Left ventricle myocardium superior (tissue), 1 donor: ENCODE measurements at regions not wholly inside any gene's neighbourhood (a gene's known extent, or its start where the extent isn't known, plus 50 kb on each side); places are given as distances from the start of the nearest gene placed in this dataset.
A peak's percentile ranks its signal among the peaks of the same experiment; 100 is the strongest.
"Not testable (repeated sequence)": the region's sequence is repeated elsewhere in the genome, so short reads cannot be mapped to it uniquely, and the experiment has no call there.

ENCODE experiments used
- ATAC-seq: fragments of 200-7000 bp; cut with Tn5 transposase; one replicate; pipeline ENCODE4 v1.9.1; 2020; ENCODE audit warnings: mild to moderate bottlenecking, moderate library complexity
- DNase-seq: peaks from one replicate; pipeline ENCODE4 v3.0.0-alpha.2; 2020
- intact Hi-C: fragments of 100-400 bp; cut with micrococcal nuclease; formaldehyde crosslinking; loops from one replicate; pipeline ENCODE4 v1.11.0; 2022
- donor health status: DM: no; HTN: yes; CAD: no; lungs with severe emphysema.

DNA sequence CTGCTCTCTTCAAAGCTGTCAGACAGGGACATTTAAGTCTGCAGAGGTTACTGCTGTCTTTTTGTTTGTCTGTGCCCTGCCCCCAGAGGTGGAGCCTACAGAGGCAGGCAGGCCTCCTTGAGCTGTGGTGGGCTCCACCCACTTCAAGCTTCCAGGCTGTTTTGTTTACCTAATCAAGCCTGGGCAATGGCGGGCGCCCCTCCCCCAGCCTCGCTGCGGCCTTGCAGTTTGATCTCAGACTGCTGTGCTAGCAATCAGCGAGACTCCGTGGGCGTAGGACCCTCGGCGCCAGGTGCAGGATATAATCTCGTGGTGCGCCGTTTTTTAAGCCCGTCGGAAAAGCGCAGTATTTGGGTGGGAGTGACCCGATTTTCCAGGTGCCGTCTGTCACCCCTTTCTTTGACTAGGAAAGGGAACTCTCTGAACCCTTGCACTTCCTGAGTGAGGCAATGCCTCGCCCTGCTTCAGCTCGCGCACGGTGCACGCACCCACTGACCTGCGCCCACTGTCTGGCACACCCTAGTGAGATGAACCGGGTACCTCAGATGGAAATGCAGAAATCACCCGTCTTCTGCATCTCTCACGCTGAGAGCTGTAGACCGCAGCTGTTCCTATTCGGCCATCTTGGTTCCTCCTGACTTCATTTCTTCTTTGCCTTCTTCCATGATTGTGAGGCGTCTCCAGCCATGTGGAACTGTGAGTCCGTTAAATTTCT is 93.5 kb upstream of the EYA4 start:
- ATAC-seq, intact Hi-C loops, DNase-seq: not testable (repeated sequence)

DNA sequence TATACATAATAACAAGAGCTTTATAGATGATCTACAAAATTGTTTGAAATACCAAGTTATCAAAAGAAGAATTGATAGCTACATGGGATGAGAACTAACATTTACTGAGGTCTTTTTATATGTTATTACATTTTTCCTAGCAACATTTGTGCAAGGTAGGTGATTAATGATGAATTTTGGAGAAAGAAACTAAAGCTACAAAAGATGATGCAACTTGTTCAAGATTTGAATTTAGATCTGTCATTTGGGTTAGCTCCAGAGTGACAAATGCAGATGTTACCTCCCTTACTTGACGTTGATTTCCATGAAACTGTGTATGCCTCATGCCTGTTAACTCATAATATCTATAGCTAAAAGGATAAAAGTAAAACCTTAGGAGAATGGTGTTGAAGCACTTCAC is 84.5 kb upstream of the EYA4 start:
- ATAC-seq (no peak), DNase-seq (no peak)

DNA sequence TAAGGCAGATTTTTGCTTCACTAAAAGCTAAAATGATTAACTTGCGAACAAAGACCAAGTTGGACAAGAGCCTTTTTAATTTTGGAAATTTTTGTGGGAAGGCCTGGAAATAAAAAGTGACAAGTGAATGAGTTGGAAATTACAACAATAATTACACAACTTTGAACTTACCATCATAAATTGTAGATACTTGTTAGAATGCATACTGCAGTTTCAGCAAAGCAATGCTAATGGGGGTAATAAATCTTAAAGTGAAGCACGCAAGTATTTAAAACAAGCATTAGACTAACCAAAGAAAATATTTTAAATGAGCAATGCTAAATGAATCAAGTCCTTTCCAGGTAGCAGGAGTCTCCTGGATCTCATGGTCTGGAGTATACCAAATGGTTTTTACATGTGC is 83.2 kb upstream of the EYA4 start:
- intact Hi-C loops, result no loop called here
- ATAC-seq (no peak), DNase-seq (no peak)

More for the DNA sequence above, 84.5 kb upstream of the EYA4 start:
- intact Hi-C loops, result no loop called here

DNA sequence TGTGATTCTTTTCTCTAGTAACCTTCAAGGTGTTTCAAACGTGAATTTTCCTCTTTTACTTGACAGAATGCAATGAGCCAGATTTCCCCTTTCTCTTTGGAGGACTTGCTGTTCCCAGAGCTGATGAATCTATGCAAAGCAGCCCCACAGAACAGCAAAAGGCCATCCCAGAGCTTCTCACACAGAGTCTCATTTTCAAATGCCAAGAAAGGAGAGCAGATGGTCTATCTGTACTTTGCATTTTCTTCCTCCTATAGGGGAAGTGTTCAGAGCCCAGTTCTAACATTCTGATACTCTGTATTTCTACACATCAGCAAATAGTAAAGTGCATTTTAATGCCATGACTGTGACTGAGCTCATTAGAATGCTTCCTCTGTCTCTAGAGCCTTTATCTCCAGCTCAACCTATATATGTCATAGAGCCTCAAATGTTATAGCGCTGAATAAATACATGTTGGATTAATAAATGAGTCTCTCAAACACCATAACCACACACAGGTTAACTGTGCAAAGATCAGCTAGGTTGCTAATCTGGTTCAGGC is 81.8 kb upstream of the EYA4 start:
- intact Hi-C loops, result no loop called here
- no peak for DNase-seq
- ATAC-seq, result no peak

DNA sequence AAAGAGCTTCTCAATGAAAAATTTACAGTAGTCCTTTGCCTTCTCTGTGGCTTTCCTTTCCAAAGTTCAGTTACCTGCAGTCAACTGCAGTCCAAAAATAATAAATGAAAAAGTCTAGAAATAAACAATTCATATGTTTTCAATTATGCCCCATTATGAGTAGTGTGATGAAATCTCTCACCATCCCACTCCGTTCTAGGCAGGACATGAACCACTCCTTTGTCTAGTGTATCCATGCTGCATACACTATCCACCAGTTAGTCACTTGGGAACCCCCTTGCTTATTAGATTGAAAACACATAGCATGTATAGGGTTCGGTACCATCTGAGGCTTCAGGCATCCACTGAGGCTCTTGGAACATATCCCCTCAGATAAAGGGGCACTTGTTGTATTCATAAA is 80.6 kb upstream of the EYA4 start:
- ATAC-seq (no peak), DNase-seq (no peak)
- intact Hi-C loops, result no loop called here

DNA sequence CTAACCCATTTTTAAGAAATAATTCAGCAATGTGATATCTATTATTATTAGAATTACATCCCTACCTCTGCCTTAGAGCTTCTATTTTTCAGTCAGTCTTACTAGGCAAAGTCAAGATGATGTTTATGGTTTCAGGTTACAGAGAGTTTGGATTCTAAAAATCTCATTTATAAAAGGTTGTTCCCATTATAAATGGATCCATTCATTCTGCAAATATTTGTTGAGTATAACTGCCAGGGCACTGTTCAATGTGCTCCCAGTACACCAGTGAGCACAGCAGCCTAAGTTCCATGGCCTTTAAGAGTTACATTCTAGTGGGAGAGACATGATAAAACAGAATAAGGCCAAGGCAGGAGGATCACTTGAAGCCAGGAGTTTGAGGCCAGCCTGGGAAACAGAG is 75.9 kb upstream of the EYA4 start:
- ATAC-seq (no peak), DNase-seq (no peak)
- intact Hi-C loops, result no loop called here

DNA sequence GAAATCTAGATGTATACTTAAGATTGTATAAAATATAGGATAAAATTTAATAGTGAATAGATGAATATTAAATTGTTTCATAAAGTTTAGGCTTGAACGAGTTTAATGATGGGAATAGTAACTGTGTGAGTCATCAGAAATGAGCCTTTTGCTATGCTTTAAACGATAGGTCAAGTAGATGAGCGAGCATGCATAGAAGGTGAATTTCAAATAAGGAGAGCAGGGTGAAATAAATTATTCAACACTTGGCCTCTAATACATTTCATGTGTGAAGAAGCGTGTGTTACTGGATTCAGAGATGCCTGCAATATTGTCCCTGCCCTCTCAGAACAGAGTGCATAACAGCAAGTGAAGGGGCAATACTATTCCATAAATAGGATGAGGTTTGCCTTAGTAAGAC is 74.4 kb upstream of the EYA4 start:
- ATAC-seq (no peak), DNase-seq (no peak)
- intact Hi-C loops, result no loop called here

DNA sequence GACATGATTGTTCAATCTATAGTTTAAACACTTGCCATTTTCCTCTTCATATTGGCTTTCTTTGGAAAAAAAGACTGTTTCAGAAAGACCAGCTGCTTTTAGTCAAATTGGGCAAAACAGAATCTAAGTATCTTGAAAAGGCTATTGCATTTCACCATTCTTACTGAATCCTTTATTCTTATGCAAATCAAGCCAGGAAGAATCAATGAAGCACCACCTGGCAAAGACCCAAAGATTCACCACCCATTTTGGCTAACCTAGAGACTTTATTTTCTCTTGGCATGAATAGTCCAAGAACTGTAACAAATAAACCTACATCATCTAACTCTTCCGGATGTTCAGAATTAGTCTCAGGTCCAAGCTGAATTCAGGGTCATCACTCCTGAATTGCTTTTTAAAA is 71.3 kb upstream of the EYA4 start:
- ATAC-seq, result no peak
- intact Hi-C loops, result no loop called here

DNA sequence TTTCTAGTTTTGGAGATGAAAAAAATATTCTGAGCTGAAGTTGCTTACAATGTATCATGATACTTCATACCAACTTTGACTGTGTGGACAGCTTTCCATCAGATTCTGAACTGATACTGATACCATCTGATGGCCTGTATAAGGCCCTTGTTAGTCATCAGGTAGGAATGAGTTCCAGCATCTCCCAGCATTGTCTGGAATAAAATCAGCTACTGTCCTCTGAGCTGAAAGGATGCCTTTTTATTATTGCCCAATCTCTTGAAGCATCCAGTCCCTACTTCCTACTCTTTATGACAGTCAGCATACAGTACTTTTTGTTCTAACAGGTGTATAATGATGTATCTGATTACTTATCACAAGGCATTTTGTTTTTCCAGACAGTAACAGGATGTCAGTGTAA is 70.6 kb upstream of the EYA4 start:
- DNase-seq, result no peak
- no peak for ATAC-seq
- intact Hi-C loops, result no loop called here

More for the DNA sequence above, 71.3 kb upstream of the EYA4 start:
- no peak for DNase-seq

DNA sequence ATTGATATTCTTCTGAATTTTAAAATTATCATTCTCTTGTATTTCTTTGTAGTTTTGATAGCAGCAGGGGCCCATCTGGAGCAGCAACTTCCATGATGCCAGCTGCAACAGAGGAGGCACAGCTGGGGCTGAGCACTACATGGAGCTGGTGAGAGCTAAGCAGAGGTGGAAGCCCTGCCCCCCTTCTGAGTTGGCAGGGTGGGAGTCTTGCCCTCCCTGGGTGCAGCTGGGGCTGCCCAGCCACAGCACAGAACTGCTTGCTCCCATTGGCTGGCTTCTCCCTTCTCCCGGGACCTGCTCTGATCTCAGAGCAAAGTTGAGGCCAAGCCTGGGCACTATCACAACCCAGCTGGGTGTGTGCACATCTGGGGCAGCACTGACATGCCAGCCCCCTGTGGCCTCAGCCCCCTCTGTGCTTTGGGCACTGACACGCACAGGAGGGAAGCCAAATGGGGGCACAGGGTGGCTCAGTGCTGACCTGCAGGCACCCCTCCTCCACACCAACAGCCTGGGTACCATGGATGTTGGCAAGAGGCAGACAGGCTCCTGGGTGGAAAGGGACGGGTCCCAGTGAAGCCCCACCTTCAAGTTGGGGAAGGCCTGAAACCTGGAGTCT is 69.1 kb upstream of the EYA4 start:
- ATAC-seq, result no peak
- intact Hi-C loops, result no loop called here

DNA sequence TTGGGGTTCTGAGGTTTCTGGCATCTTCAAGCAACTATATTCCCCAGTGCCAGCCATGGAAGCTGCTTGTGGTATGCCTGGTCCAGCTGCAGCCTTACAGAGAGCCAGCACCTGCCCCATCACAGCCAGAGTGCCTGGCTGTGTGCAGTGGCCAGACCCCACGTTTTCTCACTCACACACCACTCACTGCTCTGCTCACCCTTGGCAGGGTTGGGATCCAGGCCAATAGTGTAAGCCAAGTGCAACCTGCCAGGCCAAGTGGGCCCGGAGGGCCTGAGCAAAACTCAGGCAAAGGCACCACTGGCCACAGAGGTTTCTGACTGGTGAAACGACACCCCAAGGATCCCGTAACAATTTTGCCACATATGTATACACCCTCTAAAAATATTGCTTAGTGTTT is 67.9 kb upstream of the EYA4 start:
- intact Hi-C loops, result no loop called here
- peak; percentile 37 for DNase-seq
- ATAC-seq, result peak; percentile 93

More for the DNA sequence above, 69.1 kb upstream of the EYA4 start:
- DNase-seq, result no peak

DNA sequence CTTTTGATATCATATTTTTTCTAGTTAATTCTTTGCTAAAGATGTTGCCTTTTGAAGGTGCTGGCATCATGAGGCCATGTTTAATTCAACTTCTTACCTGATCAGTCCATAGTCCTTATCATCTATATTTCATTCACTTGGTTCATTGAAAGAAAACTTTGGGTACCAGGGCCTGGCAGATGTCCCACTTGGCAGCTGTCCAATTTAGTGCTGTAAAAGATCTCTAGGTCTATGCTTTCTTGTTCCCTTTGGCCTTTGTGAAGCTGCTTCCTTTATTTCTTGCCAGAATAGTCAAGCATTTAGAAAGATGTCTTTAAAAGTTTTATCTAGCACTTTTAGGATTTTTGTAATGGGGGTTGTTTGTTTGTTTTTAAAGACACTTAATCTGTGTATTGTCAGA is 61.7 kb upstream of the EYA4 start:
- intact Hi-C loops, result no loop called here
- no peak for DNase-seq
- no peak for ATAC-seq

DNA sequence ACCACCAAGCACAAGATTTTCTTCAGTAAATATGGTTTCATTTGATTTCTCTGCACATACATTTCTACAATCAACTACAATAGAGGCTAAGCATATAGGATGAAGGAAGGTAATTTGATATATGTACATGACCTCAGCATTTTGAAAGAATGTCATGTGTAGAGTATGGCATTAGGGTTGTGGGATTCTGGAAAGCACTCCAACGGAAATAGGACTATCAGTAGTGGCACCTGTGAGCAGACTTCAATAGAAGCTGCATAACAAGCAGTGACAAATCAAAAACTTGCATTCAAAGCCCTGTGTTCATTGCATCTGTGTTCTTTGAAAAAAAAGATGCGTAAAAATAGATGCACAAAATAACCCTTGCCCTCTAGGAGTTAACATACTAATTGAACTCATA is 57.5 kb upstream of the EYA4 start:
- intact Hi-C loops, result loop anchor here (5.0 to 10.0 kb wide), 3 partner anchors 216 to 371 kb away; no protein-coding TSS in a partner anchor
- ATAC-seq, result no peak

DNA sequence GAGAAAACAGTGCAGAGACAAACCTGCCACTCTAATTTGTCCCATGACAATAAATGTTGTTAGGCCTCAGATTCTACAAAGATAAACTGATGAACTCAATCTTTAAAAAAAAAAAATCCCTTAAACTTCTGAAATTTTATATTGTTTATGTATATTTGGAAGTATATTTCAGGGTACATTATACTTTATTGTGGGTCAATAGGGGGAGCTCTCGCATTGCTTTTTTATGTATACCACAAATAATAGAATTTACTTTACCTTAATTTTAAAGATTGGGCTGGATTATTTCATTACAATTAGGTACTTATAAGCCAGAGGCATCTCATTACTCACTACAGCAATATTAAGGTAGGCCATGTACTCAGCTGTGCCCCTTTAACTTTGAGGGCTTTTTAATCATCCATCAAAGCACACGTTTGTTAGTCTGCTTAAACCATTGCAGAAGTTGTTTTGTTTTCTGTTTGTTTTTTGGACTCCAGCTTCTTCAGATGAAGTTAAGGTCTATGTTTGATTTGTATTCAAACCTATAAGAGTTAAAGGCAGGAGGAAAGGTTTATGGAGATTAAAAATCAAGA is 56.3 kb upstream of the EYA4 start:
- DNase-seq, result no peak
- ATAC-seq, result no peak
- intact Hi-C loops, result loop anchor here (5.0 to 10.0 kb wide), 3 partner anchors 218 to 370 kb away; no protein-coding TSS in a partner anchor

More for the DNA sequence above, 57.5 kb upstream of the EYA4 start:
- no peak for DNase-seq

DNA sequence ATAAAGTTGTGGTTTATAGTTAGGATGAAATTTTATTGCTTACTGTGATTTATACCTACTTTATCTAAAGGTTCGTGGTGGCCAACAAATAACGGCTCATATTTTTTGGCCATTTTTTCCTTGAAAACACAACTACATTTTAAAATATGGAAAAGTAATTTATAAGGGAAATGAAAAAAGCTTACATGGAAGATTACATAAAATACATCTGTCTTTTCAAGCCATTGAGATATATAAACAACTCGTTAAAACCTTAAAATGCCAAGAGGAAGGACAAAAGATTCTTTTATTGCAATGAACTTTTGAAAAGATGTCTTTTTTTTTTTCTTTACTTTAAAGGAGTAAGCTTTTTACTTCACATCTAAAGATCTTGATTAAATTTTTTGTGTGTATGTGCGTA is 55.4 kb upstream of the EYA4 start:
- DNase-seq (no peak), ATAC-seq (no peak)
- intact Hi-C loops, result loop anchor here (10.0 kb wide), 2 partner anchors 329 to 369 kb away; no protein-coding TSS in a partner anchor

DNA sequence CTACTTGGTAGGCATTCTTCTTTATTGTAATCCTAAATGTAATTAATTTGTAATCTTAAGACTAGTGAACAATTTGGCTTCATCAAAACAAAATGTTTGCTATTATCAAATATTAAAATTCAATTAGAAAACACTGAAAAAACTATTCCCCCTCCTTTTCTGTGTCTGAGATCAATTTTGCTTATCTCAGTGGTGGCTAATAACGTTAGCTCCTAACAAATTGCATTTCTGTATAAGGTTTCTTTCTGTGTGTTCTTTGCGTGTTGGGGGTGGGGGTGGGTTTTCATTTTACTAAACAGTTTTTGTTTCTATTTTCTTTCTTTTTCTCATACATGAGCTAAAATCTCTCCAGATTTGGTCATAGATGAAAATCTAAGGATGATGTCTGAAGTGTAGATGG is 54.0 kb upstream of the EYA4 start:
- intact Hi-C loops, result loop anchor here (10.0 kb wide), 2 partner anchors 328 to 368 kb away; no protein-coding TSS in a partner anchor
- no peak for DNase-seq
- ATAC-seq, result no peak

DNA sequence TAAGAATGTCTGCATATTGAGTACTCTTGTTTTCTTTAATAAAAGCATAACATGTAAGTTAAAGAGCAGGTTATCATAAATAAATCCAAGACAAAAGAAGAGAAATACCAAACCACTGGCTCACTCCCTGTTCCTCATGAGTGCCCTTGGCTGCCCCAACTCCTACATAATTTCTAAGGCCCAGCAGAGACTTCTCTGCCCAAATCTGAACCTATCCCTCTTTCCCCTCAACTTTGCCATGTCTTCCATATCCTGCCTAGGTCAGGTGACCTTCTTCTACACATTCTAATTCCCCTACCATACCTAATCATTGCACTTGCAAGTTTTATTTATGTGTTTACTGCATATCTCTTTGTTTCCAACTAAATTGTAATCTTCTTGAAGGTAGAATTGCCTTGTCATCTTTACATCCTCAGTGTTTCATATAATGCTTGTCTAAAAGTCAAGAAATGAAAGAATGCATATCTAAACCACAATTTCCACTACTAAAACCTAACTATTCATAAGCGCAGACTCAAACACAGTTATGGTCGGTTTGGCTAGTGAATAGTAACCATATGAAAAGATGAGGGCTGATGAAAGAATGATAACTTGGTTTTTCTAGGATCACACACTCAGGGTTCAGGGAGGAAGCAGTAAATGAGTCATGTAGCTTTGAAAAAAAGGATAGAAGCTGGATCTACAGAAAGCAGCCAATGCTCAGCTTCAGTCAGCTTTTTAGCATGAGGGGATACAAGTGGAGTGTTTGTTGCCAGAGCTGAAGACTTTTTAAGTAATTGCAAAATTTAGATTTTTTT is 53.3 kb upstream of the EYA4 start:
- ATAC-seq (no peak), DNase-seq (no peak)
- intact Hi-C loops, result loop anchor here (10.0 kb wide), 2 partner anchors 327 to 367 kb away; no protein-coding TSS in a partner anchor

DNA sequence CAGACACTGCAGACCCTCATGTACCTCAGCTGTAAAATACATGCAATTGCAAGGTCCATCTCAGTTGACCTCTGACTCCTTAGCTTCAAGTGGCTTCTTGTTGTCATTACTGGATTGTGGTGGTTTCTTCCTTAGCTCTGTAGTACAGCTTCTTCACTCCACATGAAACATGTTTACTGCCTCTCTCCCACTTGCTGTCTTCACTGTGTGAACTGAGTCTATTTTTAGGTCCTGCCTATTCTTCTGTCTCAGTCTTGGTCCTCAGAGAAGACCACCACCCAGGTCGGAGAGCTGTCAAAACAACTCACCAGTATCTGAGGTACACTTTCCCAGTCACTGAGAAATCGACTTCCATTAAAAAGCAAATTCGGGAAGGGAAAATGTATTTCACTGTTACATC is 50.2 kb upstream of the EYA4 start:
- no peak for ATAC-seq
- intact Hi-C loops, result no loop called here
- no peak for DNase-seq

DNA sequence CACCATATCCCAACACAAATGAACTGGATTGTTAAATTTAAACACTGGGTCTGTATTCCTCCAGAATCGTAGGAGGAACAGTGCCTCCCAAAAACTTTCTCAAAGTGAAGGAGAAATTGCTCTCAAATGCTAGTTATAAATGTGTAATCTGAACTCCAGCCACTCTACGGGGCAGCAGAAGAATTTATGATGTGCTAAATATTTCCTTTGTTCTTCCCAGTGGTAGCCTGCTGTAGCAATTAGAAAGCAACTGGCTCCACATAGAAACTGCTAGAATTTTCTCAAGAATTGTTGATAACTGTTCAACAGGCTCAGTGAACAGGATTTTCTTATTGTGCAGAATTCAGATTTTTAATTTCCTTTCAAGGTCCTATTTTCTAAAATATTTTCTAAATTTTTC is 49.8 kb upstream of the EYA4 start:
- ATAC-seq, result no peak
- DNase-seq, result no peak
- intact Hi-C loops, result no loop called here
